Osteoblast (primary cell): ENCODE measurements at regions not wholly inside any gene's neighbourhood (a gene's known extent, or its start where the extent isn't known, plus 50 kb on each side); places are given as distances from the start of the nearest gene placed in this dataset.

ENCODE experiments used
- DNase-seq: peaks from one replicate; pipeline ENCODE4 v3.0.0; 2011; ENCODE audit warnings: low spot score, mixed read lengths; ENCODE audit not compliant: insufficient read length; ENCODE audit errors: missing footprints
- H2AFZ ChIP-seq: 2 replicates; pipeline ENCODE4 v1.6.0; 2011; ENCODE audit warnings: mild to moderate bottlenecking, low read length
- H3K27ac ChIP-seq: 2 replicates; pipeline ENCODE4 v1.5.1; 2011; ENCODE audit warnings: mild to moderate bottlenecking, low read depth, low read length, moderate library complexity
- H3K27me3 ChIP-seq: 2 replicates; pipeline ENCODE4 v1.6.0; 2012; ENCODE audit warnings: mild to moderate bottlenecking, control low read depth, inconsistent platforms, low read length, moderate library complexity; ENCODE audit not compliant: insufficient read depth
- H3K36me3 ChIP-seq: 2 replicates; pipeline ENCODE4 v1.5.1; 2011; ENCODE audit warnings: mild to moderate bottlenecking, low read length, control low read depth, moderate library complexity; ENCODE audit not compliant: insufficient read depth
- H3K4me1 ChIP-seq: 2 replicates; pipeline ENCODE4 v1.5.1; 2011; ENCODE audit warnings: mild to moderate bottlenecking, low read length, control low read depth, moderate library complexity; ENCODE audit not compliant: insufficient read depth
- H3K4me2 ChIP-seq: 2 replicates; pipeline ENCODE4 v1.6.0; 2011; ENCODE audit warnings: mild to moderate bottlenecking, low read length; ENCODE audit not compliant: insufficient read depth
- H3K4me3 ChIP-seq: fragments of 200-600 bp; sonication (generic); 3 replicates; pipeline ENCODE4 v1.5.1; 2012; ENCODE audit warnings: mild to moderate bottlenecking, low read length, inconsistent platforms; ENCODE audit not compliant: insufficient read depth
- H3K79me2 ChIP-seq: 2 replicates; pipeline ENCODE4 v1.6.0; 2012; ENCODE audit warnings: mild to moderate bottlenecking, low read length, control low read depth, inconsistent platforms; ENCODE audit not compliant: insufficient read depth
- H3K9me3 ChIP-seq: 2 replicates; pipeline ENCODE4 v1.5.1; 2011; ENCODE audit warnings: low read depth, low read length, control low read depth
- H4K20me1 ChIP-seq: 2 replicates; pipeline ENCODE4 v1.6.0; 2012; ENCODE audit warnings: mild to moderate bottlenecking, low read length, control low read depth; ENCODE audit not compliant: insufficient read depth
- CTCF ChIP-seq: IDR thresholded peaks from 2 replicates; pipeline ENCODE4 v1.5.1; 2011; ENCODE audit warnings: mild to moderate bottlenecking, low read depth, low read length, moderate library complexity; ENCODE audit errors: extremely low read depth

GRCh38 chr1:217188280-217189237 lies 442.3 kb downstream of the GPATCH2 start:
- H4K20me1 ChIP-seq, result no peaks in the 10 kb centered on the region
- no peak overlapping the region for H3K4me2 ChIP-seq
- no peaks in the 10 kb centered on the region for H3K9me3 ChIP-seq
- no peak overlapping the region for H2AFZ ChIP-seq
- no peaks in the 10 kb centered on the region for H3K27me3 ChIP-seq
- no peak for DNase-seq
- no peak for TF ChIP-seq CTCF
- H3K36me3 ChIP-seq, result no peaks in the 10 kb centered on the region
- H3K4me3 ChIP-seq, result no peak overlapping the region
- no peaks in the 10 kb centered on the region for H3K4me1 ChIP-seq
- H3K27ac ChIP-seq, result no peak overlapping the region
- H3K79me2 ChIP-seq, result no peaks in the 10 kb centered on the region

- DNase-seq, result no peak
- Histone ChIP-seq H3K4me2 (no peak overlapping the region), H3K4me3 (no peak overlapping the region), H3K27ac (no peak overlapping the region), H3K36me3 (no peaks in the 10 kb centered on the region), H2AFZ (no peak overlapping the region), H3K4me1 (no peaks in the 10 kb centered on the region), H3K79me2 (no peaks in the 10 kb centered on the region), H3K27me3 (no peaks in the 10 kb centered on the region), H4K20me1 (no peaks in the 10 kb centered on the region), H3K9me3 (no peaks in the 10 kb centered on the region)
- TF ChIP-seq CTCF, result no peak
Measured at GRCh38 chr1:217186664-217187063, 444.2 kb downstream of the GPATCH2 start.

GRCh38 chr1:217184854-217185253 lies 446.0 kb downstream of the GPATCH2 start:
- H3K9me3 ChIP-seq, result no peaks in the 10 kb centered on the region
- H3K79me2 ChIP-seq, result no peaks in the 10 kb centered on the region
- no peak for TF ChIP-seq CTCF
- no peak overlapping the region for H3K27ac ChIP-seq
- no peaks in the 10 kb centered on the region for H3K27me3 ChIP-seq
- no peak overlapping the region for H2AFZ ChIP-seq
- H3K4me2 ChIP-seq, result no peak overlapping the region
- no peak for DNase-seq
- no peaks in the 10 kb centered on the region for H3K4me1 ChIP-seq
- no peaks in the 10 kb centered on the region for H4K20me1 ChIP-seq
- no peaks in the 10 kb centered on the region for H3K36me3 ChIP-seq
- no peak overlapping the region for H3K4me3 ChIP-seq

GRCh38 chr1:217182992-217183391 lies 447.9 kb downstream of the GPATCH2 start:
- H3K27ac ChIP-seq, result no peak overlapping the region
- TF ChIP-seq CTCF, result no peak
- no peak overlapping the region for H2AFZ ChIP-seq
- no peaks in the 10 kb centered on the region for H3K79me2 ChIP-seq
- H3K36me3 ChIP-seq, result no peaks in the 10 kb centered on the region
- no peaks in the 10 kb centered on the region for H3K9me3 ChIP-seq
- H3K4me1 ChIP-seq, result no peaks in the 10 kb centered on the region
- H3K4me3 ChIP-seq, result no peak overlapping the region
- no peaks in the 10 kb centered on the region for H4K20me1 ChIP-seq
- H3K27me3 ChIP-seq, result no peaks in the 10 kb centered on the region
- DNase-seq, result no peak
- H3K4me2 ChIP-seq, result no peak overlapping the region
